DOHH2 (cell line): ENCODE measurements at regions not wholly inside any gene's neighbourhood (a gene's known extent, or its start where the extent isn't known, plus 50 kb on each side); places are given as distances from the start of the nearest gene placed in this dataset.

Source experiments
- H3F3A ChIP-seq: fragments of 200-600 bp; sonication (generic), shearing (Covaris generic); 2 replicates; pipeline ENCODE4 v1.6.0; 2016; ENCODE audit warnings: antibody characterized with exemption, mild to moderate bottlenecking; ENCODE audit not compliant: control insufficient read depth, insufficient read depth
- H3K27ac ChIP-seq: fragments of 200-600 bp; sonication (generic); 2 replicates; pipeline ENCODE4 v1.5.1; 2014; ENCODE audit warnings: low read depth, mild to moderate bottlenecking, low read length, moderate library complexity
- H3K27me3 ChIP-seq: fragments of 200-600 bp; sonication (generic); 2 replicates; pipeline ENCODE4 v1.6.1; 2014; ENCODE audit warnings: mild to moderate bottlenecking, low read length, mixed read lengths; ENCODE audit not compliant: control insufficient read depth
- H3K36me3 ChIP-seq: fragments of 200-600 bp; sonication (generic); 2 replicates; pipeline ENCODE4 v1.6.1; 2014; ENCODE audit warnings: mild to moderate bottlenecking, low read length, moderate library complexity, mixed read lengths; ENCODE audit not compliant: control insufficient read depth
- H3K4me1 ChIP-seq: fragments of 200-600 bp; sonication (generic); 2 replicates; pipeline ENCODE4 v1.6.1; 2014; ENCODE audit warnings: mild to moderate bottlenecking, low read length, mixed read lengths; ENCODE audit not compliant: control insufficient read depth
- H3K4me2 ChIP-seq: fragments of 200-600 bp; sonication (generic); 2 replicates; pipeline ENCODE4 v1.6.0; 2014; ENCODE audit warnings: mild to moderate bottlenecking, low read length, moderate library complexity
- H3K4me3 ChIP-seq: fragments of 200-600 bp; sonication (generic); 2 replicates; pipeline ENCODE4 v1.5.1; 2014; ENCODE audit warnings: mild to moderate bottlenecking, low read length, mixed read lengths
- H3K79me2 ChIP-seq: fragments of 200-600 bp; sonication (generic); 2 replicates; pipeline ENCODE4 v1.6.1; 2014; ENCODE audit warnings: mild to moderate bottlenecking, low read length, mixed read lengths; ENCODE audit not compliant: control insufficient read depth
- H3K9me2 ChIP-seq: fragments of 200-600 bp; sonication (generic); replicated peaks from 2 replicates; pipeline ENCODE4 v1.6.1; 2014; ENCODE audit warnings: mild to moderate bottlenecking, low read length, mixed read lengths; ENCODE audit not compliant: control insufficient read depth
- H3K9me3 ChIP-seq: fragments of 200-600 bp; sonication (generic); 2 replicates; pipeline ENCODE4 v1.6.1; 2014; ENCODE audit warnings: antibody characterized with exemption, low read length, mixed read lengths; ENCODE audit not compliant: control insufficient read depth, insufficient read depth
- H4K20me1 ChIP-seq: fragments of 200-600 bp; sonication (generic); 2 replicates; pipeline ENCODE4 v1.6.0; 2014; ENCODE audit warnings: low read depth, mild to moderate bottlenecking, antibody characterized with exemption, low read length, moderate library complexity; ENCODE audit not compliant: control insufficient read depth, insufficient read depth
- EZH2phosphoT487 ChIP-seq: fragments of 200-600 bp; sonication (generic); IDR thresholded peaks from 2 replicates; pipeline ENCODE4 v1.6.1; 2017; ENCODE audit warnings: borderline replicate concordance, mild to moderate bottlenecking, antibody characterized with exemption, low read length, moderate library complexity, mixed read lengths
- TF ChIP-seq, protein P1 (sequence below): fragments of 200-600 bp; sonication (generic); IDR thresholded peaks from one replicate; pipeline ENCODE4 v1.5.1; 2014; ENCODE audit warnings: antibody characterized with exemption, mild to moderate bottlenecking, low read depth, low read length; ENCODE audit not compliant: poor library complexity, severe bottlenecking

- TF ChIP-seq EZH2phosphoT487: no peak
- TF ChIP-seq, protein P1, sequence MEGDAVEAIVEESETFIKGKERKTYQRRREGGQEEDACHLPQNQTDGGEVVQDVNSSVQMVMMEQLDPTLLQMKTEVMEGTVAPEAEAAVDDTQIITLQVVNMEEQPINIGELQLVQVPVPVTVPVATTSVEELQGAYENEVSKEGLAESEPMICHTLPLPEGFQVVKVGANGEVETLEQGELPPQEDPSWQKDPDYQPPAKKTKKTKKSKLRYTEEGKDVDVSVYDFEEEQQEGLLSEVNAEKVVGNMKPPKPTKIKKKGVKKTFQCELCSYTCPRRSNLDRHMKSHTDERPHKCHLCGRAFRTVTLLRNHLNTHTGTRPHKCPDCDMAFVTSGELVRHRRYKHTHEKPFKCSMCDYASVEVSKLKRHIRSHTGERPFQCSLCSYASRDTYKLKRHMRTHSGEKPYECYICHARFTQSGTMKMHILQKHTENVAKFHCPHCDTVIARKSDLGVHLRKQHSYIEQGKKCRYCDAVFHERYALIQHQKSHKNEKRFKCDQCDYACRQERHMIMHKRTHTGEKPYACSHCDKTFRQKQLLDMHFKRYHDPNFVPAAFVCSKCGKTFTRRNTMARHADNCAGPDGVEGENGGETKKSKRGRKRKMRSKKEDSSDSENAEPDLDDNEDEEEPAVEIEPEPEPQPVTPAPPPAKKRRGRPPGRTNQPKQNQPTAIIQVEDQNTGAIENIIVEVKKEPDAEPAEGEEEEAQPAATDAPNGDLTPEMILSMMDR: no peak
- no peaks in the 10 kb centered on the region for H3K9me3 ChIP-seq
- H3K4me1 ChIP-seq: no peaks in the 10 kb centered on the region
- no peaks in the 10 kb centered on the region for H3F3A ChIP-seq
- H3K36me3 ChIP-seq: no peaks in the 10 kb centered on the region
- H3K27me3 ChIP-seq: 0 out of 2 replicates have a peak, but pooled peaks cover 5% of the 10 kb centered on the region
- H3K4me3 ChIP-seq: no peak overlapping the region
- H3K27ac ChIP-seq: no peak overlapping the region
- no peaks in the 10 kb centered on the region for H3K9me2 ChIP-seq
- H3K79me2 ChIP-seq: no peaks in the 10 kb centered on the region
- H3K4me2 ChIP-seq: no peak overlapping the region
- H4K20me1 ChIP-seq: no peaks in the 10 kb centered on the region
These were observed 163.5 kb upstream of the FBXO11 start for GRCh38 chr2:48069769-48070168.

GRCh38 chr2:48070415-48070814 is 164.1 kb upstream of the FBXO11 start:
- no peaks in the 10 kb centered on the region for H3K4me1 ChIP-seq
- no peaks in the 10 kb centered on the region for H3K79me2 ChIP-seq
- no peak overlapping the region for H3K4me2 ChIP-seq
- no peak overlapping the region for H3K27ac ChIP-seq
- H3K9me2 ChIP-seq: no peaks in the 10 kb centered on the region
- H3F3A ChIP-seq: no peaks in the 10 kb centered on the region
- H4K20me1 ChIP-seq: no peaks in the 10 kb centered on the region
- peaks cover 9% of the 10 kb centered on the region; the same call in 1 of the 2 replicates for H3K27me3 ChIP-seq
- H3K4me3 ChIP-seq: no peak overlapping the region
- no peaks in the 10 kb centered on the region for H3K9me3 ChIP-seq
- no peaks in the 10 kb centered on the region for H3K36me3 ChIP-seq
- no peak for TF ChIP-seq EZH2phosphoT487
- TF ChIP-seq, protein P1: no peak

- Histone ChIP-seq H3K4me2 (no peak overlapping the region), H3K27me3 (peaks cover 9% of the 10 kb centered on the region; the same call in 1 of the 2 replicates), H3K36me3 (no peaks in the 10 kb centered on the region), H3F3A (no peaks in the 10 kb centered on the region), H3K27ac (no peak overlapping the region), H4K20me1 (no peaks in the 10 kb centered on the region), H3K9me3 (no peaks in the 10 kb centered on the region), H3K4me3 (no peak overlapping the region), H3K9me2 (no peaks in the 10 kb centered on the region), H3K79me2 (no peaks in the 10 kb centered on the region), H3K4me1 (no peaks in the 10 kb centered on the region)
- TF ChIP-seq, protein P1: no peak
- TF ChIP-seq EZH2phosphoT487: no peak
These were observed 166.3 kb upstream of the FBXO11 start for GRCh38 chr2:48072583-48072982.

GRCh38 chr2:48075631-48076030 is 169.3 kb upstream of the FBXO11 start:
- TF ChIP-seq EZH2phosphoT487: no peak
- TF ChIP-seq, protein P1: no peak
- no peak overlapping the region for H3K27ac ChIP-seq
- H3K27me3 ChIP-seq: peaks cover 9% of the 10 kb centered on the region; the same call in 1 of the 2 replicates
- H3K9me2 ChIP-seq: no peaks in the 10 kb centered on the region
- no peaks in the 10 kb centered on the region for H3K79me2 ChIP-seq
- no peak overlapping the region for H3K4me3 ChIP-seq
- H3K36me3 ChIP-seq: no peaks in the 10 kb centered on the region
- H4K20me1 ChIP-seq: no peaks in the 10 kb centered on the region
- H3K9me3 ChIP-seq: no peaks in the 10 kb centered on the region
- H3K4me2 ChIP-seq: no peak overlapping the region
- H3K4me1 ChIP-seq: peaks cover 3% of the 10 kb centered on the region; the same call in 1 of the 2 replicates
- H3F3A ChIP-seq: no peaks in the 10 kb centered on the region
